ENCODE measurements at regions not wholly inside any gene's neighbourhood (a gene's known extent, or its start where the extent isn't known, plus 50 kb on each side); places are given as distances from the start of the nearest gene placed in this dataset.

- TF ChIP-seq, protein P1, sequence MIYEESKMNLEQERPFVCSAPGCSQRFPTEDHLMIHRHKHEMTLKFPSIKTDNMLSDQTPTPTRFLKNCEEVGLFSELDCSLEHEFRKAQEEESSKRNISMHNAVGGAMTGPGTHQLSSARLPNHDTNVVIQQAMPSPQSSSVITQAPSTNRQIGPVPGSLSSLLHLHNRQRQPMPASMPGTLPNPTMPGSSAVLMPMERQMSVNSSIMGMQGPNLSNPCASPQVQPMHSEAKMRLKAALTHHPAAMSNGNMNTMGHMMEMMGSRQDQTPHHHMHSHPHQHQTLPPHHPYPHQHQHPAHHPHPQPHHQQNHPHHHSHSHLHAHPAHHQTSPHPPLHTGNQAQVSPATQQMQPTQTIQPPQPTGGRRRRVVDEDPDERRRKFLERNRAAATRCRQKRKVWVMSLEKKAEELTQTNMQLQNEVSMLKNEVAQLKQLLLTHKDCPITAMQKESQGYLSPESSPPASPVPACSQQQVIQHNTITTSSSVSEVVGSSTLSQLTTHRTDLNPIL (CRISPR knock-in tag; IDR thresholded peaks at IDR 0.05; ENCODE audit: low read depth), result no peak
- TF ChIP-seq, protein P2, sequence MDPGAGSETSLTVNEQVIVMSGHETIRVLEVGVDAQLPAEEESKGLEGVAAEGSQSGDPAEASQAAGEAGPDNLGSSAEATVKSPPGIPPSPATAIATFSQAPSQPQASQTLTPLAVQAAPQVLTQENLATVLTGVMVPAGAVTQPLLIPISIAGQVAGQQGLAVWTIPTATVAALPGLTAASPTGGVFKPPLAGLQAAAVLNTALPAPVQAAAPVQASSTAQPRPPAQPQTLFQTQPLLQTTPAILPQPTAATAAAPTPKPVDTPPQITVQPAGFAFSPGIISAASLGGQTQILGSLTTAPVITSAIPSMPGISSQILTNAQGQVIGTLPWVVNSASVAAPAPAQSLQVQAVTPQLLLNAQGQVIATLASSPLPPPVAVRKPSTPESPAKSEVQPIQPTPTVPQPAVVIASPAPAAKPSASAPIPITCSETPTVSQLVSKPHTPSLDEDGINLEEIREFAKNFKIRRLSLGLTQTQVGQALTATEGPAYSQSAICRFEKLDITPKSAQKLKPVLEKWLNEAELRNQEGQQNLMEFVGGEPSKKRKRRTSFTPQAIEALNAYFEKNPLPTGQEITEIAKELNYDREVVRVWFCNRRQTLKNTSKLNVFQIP (CRISPR knock-in tag; IDR thresholded peaks at IDR 0.05; ENCODE audit: borderline replicate concordance, low read depth), result no peak
- TF ChIP-seq BACH2 (CRISPR knock-in tag; IDR thresholded peaks at IDR 0.05; ENCODE audit: borderline replicate concordance), result no peak
- TF ChIP-seq OSR1 (CRISPR knock-in tag; IDR thresholded peaks at IDR 0.05), result no peak
- TF ChIP-seq, protein P3, sequence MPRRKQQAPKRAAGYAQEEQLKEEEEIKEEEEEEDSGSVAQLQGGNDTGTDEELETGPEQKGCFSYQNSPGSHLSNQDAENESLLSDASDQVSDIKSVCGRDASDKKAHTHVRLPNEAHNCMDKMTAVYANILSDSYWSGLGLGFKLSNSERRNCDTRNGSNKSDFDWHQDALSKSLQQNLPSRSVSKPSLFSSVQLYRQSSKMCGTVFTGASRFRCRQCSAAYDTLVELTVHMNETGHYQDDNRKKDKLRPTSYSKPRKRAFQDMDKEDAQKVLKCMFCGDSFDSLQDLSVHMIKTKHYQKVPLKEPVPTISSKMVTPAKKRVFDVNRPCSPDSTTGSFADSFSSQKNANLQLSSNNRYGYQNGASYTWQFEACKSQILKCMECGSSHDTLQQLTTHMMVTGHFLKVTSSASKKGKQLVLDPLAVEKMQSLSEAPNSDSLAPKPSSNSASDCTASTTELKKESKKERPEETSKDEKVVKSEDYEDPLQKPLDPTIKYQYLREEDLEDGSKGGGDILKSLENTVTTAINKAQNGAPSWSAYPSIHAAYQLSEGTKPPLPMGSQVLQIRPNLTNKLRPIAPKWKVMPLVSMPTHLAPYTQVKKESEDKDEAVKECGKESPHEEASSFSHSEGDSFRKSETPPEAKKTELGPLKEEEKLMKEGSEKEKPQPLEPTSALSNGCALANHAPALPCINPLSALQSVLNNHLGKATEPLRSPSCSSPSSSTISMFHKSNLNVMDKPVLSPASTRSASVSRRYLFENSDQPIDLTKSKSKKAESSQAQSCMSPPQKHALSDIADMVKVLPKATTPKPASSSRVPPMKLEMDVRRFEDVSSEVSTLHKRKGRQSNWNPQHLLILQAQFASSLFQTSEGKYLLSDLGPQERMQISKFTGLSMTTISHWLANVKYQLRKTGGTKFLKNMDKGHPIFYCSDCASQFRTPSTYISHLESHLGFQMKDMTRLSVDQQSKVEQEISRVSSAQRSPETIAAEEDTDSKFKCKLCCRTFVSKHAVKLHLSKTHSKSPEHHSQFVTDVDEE (CRISPR knock-in tag; IDR thresholded peaks at IDR 0.05), result no peak
- TF ChIP-seq ZNF8 (CRISPR knock-in tag; IDR thresholded peaks at IDR 0.05), result no peak
- TF ChIP-seq PPARA (CRISPR knock-in tag; IDR thresholded peaks at IDR 0.05; ENCODE audit: borderline replicate concordance), result no peak
These were observed 113.2 kb upstream of the RANBP3L start for GRCh38 chr5:36414869-36415282.
